ENCODE measurements at regions not wholly inside any gene's neighbourhood (a gene's known extent, or its start where the extent isn't known, plus 50 kb on each side); places are given as distances from the start of the nearest gene placed in this dataset.

DNA sequence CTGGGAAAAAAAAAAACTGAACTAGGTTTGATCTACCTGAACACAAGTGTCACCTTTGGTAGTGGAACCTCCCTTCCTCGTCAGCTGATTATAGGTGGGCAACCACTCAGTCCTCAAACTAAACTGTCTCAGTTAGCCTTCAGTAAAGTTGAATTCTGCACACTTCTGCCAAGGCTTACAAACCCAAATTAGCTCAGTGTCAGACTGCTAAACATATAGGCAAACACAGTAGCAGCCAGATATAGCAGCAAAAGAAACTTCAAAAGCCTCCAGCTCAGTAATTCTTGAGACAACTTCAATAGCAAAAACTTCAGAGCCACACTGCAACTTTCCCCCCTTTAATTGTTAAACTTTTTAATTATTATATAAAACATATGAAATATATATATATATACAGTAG lies 956.9 kb downstream of the XPNPEP1 start:
- TF ChIP-seq, protein P1, sequence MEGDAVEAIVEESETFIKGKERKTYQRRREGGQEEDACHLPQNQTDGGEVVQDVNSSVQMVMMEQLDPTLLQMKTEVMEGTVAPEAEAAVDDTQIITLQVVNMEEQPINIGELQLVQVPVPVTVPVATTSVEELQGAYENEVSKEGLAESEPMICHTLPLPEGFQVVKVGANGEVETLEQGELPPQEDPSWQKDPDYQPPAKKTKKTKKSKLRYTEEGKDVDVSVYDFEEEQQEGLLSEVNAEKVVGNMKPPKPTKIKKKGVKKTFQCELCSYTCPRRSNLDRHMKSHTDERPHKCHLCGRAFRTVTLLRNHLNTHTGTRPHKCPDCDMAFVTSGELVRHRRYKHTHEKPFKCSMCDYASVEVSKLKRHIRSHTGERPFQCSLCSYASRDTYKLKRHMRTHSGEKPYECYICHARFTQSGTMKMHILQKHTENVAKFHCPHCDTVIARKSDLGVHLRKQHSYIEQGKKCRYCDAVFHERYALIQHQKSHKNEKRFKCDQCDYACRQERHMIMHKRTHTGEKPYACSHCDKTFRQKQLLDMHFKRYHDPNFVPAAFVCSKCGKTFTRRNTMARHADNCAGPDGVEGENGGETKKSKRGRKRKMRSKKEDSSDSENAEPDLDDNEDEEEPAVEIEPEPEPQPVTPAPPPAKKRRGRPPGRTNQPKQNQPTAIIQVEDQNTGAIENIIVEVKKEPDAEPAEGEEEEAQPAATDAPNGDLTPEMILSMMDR (conservative IDR thresholded peaks at IDR 0.05): no peak
- H4K8ac ChIP-seq (replicated peaks; ENCODE audit: insufficient read length, low read depth, low read length): no peak overlapping the region
- WGBS (ENCODE audit: extremely low coverage, insufficient read length, low lambda C conversion rate): no CpG with 5 or more reads among the region's 1 CpG

More for the DNA sequence above, 956.9 kb downstream of the XPNPEP1 start:
- no peak overlapping the region for H3K4me2 ChIP-seq (ENCODE audit: insufficient read depth, insufficient read length, low read length)
- H4K5ac ChIP-seq (ENCODE audit: insufficient read length, low read depth, low read length): no peak overlapping the region
- no peaks in the 10 kb centered on the region for H3K27me3 ChIP-seq (ENCODE audit: insufficient read depth, low read length)
- no peaks in the 10 kb centered on the region for H4K20me1 ChIP-seq (ENCODE audit: control insufficient read depth, insufficient read depth, insufficient read length)
- H3K56ac ChIP-seq (ENCODE audit: insufficient read length, low read depth, low read length): no peak overlapping the region
- H3K4me1 Mint-ChIP-seq: peaks cover 0 to 10% of the 10 kb centered on the region in 2 experiments; a peak in 2 of 4 replicates
- H2BK12ac ChIP-seq (ENCODE audit: insufficient read length, low read depth, low read length): no peak overlapping the region
- no peak overlapping the region for H2BK120ac ChIP-seq (ENCODE audit: low read depth, low read length, poor library complexity, severe bottlenecking)
- H3T11ph ChIP-seq (ENCODE audit: low read length): no peak overlapping the region
- H3K4me3 Mint-ChIP-seq: no peak overlapping the region
- H3K9ac ChIP-seq (ENCODE audit: extremely low read depth, insufficient read length, low read length): no peak overlapping the region
- no peak for DNase-seq
- H3K27ac ChIP-seq (ENCODE audit: insufficient read length, low read depth, low read length): no peak overlapping the region
- H3K4me1 ChIP-seq (ENCODE audit: insufficient read depth, low read length): no peaks in the 10 kb centered on the region
- H3K9me3 ChIP-seq (ENCODE audit: control insufficient read depth, low read depth, low read length): no peaks in the 10 kb centered on the region
- H4K91ac ChIP-seq (ENCODE audit: insufficient read length, low read depth, low read length): no peak overlapping the region
- no peak overlapping the region for H3K27ac Mint-ChIP-seq
- no peak overlapping the region for H3K23ac ChIP-seq (ENCODE audit: insufficient read length, low read depth, low read length)
- H3K27me3 Mint-ChIP-seq (ENCODE audit: low read depth): no peaks in the 10 kb centered on the region
- no peak overlapping the region for H2AFZ ChIP-seq (ENCODE audit: low read length)
- H2AK5ac ChIP-seq (ENCODE audit: insufficient read length, low read length): no peak overlapping the region
- no peaks in the 10 kb centered on the region for H3K23me2 ChIP-seq (ENCODE audit: insufficient read length, low read depth, low read length, poor library complexity, severe bottlenecking)
- no peaks in the 10 kb centered on the region for H3K79me2 ChIP-seq (ENCODE audit: insufficient read depth, low read length)
- H3K14ac ChIP-seq (ENCODE audit: insufficient read depth, low read length): no peak overlapping the region
- no peaks in the 10 kb centered on the region for H3K36me3 Mint-ChIP-seq (ENCODE audit: insufficient read depth in 1 of 3, low read depth in 3 of 3)
- no peak overlapping the region for H2BK5ac ChIP-seq (ENCODE audit: insufficient read length, low read length)
- no peaks in the 10 kb centered on the region for H3K9me3 Mint-ChIP-seq
- H2BK20ac ChIP-seq (ENCODE audit: low read depth, low read length, poor library complexity, severe bottlenecking): no peak overlapping the region
- no peak overlapping the region for H2BK15ac ChIP-seq (ENCODE audit: low read depth, low read length)
- no peaks in the 10 kb centered on the region for H3K79me1 ChIP-seq (ENCODE audit: insufficient read depth, low read depth, low read length, poor library complexity, severe bottlenecking)
- H3K18ac ChIP-seq (ENCODE audit: insufficient read length, low read depth, low read length): no peak overlapping the region
- H3K4ac ChIP-seq (ENCODE audit: low read depth, low read length): no peak overlapping the region

Measured in H9 (cell line).